GM12878 (cell line): ENCODE measurements at regions not wholly inside any gene's neighbourhood (a gene's known extent, or its start where the extent isn't known, plus 50 kb on each side); places are given as distances from the start of the nearest gene placed in this dataset.

Source experiments
- ATAC-seq: fragments of 200-7000 bp; cut with Tn5 transposase; 3 replicates; pipeline ENCODE4 v1.9.1; 2020; ENCODE audit warnings: mild to moderate bottlenecking, moderate library complexity
- BruUV-seq: library from RNA; stranded (reverse); fragments of 400-500 nt; replicated peaks from 2 replicates; lab custom pipeline; 2021; lab: Mats Ljungman, UMichigan
- CTCF ChIA-PET: fragments of 300-600 bp; sonication (Branson Sonifier 250); formaldehyde crosslinking; extraction: SDS; loops from one replicate; lab custom pipeline; 2021; ENCODE audit warnings: inconsistent platforms; lab: Yijun Ruan, JAX
- POLR2A ChIA-PET: fragments of 350-600 bp; formaldehyde crosslinking; extraction: SDS; loops from one replicate; lab custom pipeline; 2021; ENCODE audit warnings: inconsistent platforms; lab: Charles Lee
- RAD21 ChIA-PET: fragments of 300-600 bp; sonication (Branson Sonifier 250); formaldehyde crosslinking; loops from one replicate; lab custom pipeline; 2023; ENCODE audit warnings: antibody characterized with exemption; ENCODE audit not compliant: unreplicated experiment; lab: Charles Lee
- SMC1A ChIA-PET: fragments of 300-600 bp; sonication (Branson Sonifier 250); formaldehyde crosslinking; loops from one replicate; lab custom pipeline; 2023; ENCODE audit not compliant: unreplicated experiment, uncharacterized antibody; lab: Charles Lee
- DNase-seq: peaks from one replicate; pipeline ENCODE4 v3.0.0-alpha.2; 2011; ENCODE audit warnings: low read depth, low spot score
- FAIRE-seq: peaks from 3 replicates; lab custom pipeline; 2011; peaks lifted over from hg19 to GRCh38; lab: Jason Lieb, UNC
- H2AFZ ChIP-seq: 2 replicates; pipeline ENCODE4 v1.6.0; 2011; ENCODE audit warnings: low read depth, low read length, control low read depth; ENCODE audit not compliant: control insufficient read depth
- H3K27ac ChIP-seq: 2 replicates; pipeline ENCODE4 v1.5.1; 2011; ENCODE audit warnings: control low read depth; ENCODE audit not compliant: control insufficient read depth, insufficient read depth
- H3K27me3 ChIP-seq, 2 experiments: replicated peaks in 1 of 2; 2 replicates each; pipeline versions ENCODE4 v1.6.0 to v1.6.1; 2011; ENCODE audit warnings: low read length in 1 of 2; ENCODE audit not compliant: control insufficient read depth in 2 of 2, insufficient read depth in 2 of 2
- H3K36me3 ChIP-seq, 2 experiments: 2 replicates each; pipeline ENCODE4 v1.5.1; 2011; ENCODE audit warnings: low read length in 1 of 2; ENCODE audit not compliant: control insufficient read depth in 2 of 2, insufficient read depth in 2 of 2
- H3K4me1 ChIP-seq: 2 replicates; pipeline ENCODE4 v1.6.1; 2011; ENCODE audit warnings: mild to moderate bottlenecking, low read length, moderate library complexity, mixed read lengths; ENCODE audit not compliant: control insufficient read depth, insufficient read depth
- H3K4me2 ChIP-seq: 2 replicates; pipeline ENCODE4 v1.6.0; 2011; ENCODE audit warnings: control low read depth; ENCODE audit not compliant: control insufficient read depth, insufficient read depth
- H3K4me3 ChIP-seq: fragments of 200-600 bp; sonication (generic); 2 replicates; pipeline ENCODE4 v1.5.1; 2016
- H3K79me2 ChIP-seq: 2 replicates; pipeline ENCODE4 v1.6.0; 2011; ENCODE audit warnings: low read length; ENCODE audit not compliant: control insufficient read depth, insufficient read depth
- H3K9ac ChIP-seq: 2 replicates; pipeline ENCODE4 v1.8.0; 2011; ENCODE audit warnings: low read length, control low read depth, mixed read lengths; ENCODE audit not compliant: control insufficient read depth, insufficient read depth
- H3K9me3 ChIP-seq: replicated peaks from 3 replicates; pipeline ENCODE4 v1.5.1; 2011; ENCODE audit warnings: mild to moderate bottlenecking, low read length; ENCODE audit not compliant: control insufficient read depth, insufficient read depth
- H4K20me1 ChIP-seq: 2 replicates; pipeline ENCODE4 v1.6.0; 2011; ENCODE audit not compliant: control insufficient read depth, insufficient read depth
- HDGF ChIP-seq: fragments of 450-650 bp; IDR thresholded peaks from 2 replicates; pipeline ENCODE4 v1.6.1; 2016; ENCODE audit warnings: antibody characterized with exemption
- PRDM15 ChIP-seq: fragments of 450-650 bp; formaldehyde crosslinking; IDR thresholded peaks from 2 replicates; pipeline ENCODE4 v1.4.0; 2020; ENCODE audit warnings: mild to moderate bottlenecking, moderate library complexity
- RAD51 ChIP-seq: fragments of 450-650 bp; IDR thresholded peaks from 2 replicates; pipeline ENCODE4 v1.6.1; 2016; ENCODE audit warnings: moderate library complexity, mild to moderate bottlenecking, inconsistent platforms
- RELB ChIP-seq: fragments of 450-650 bp; IDR thresholded peaks from 2 replicates; pipeline ENCODE4 v1.6.1; 2017; ENCODE audit warnings: low read depth, mild to moderate bottlenecking, moderate library complexity
- SIN3A ChIP-seq: IDR thresholded peaks from 2 replicates; pipeline ENCODE4 v1.6.1; 2012; ENCODE audit warnings: low read depth, low read length, improper control_type of control experiment
- YBX1 ChIP-seq: fragments of 450-650 bp; IDR thresholded peaks from 2 replicates; pipeline ENCODE4 v1.6.1; 2016; ENCODE audit warnings: antibody characterized with exemption
- ZNF24 ChIP-seq: fragments of 450-650 bp; IDR thresholded peaks from 2 replicates; pipeline ENCODE4 v1.6.1; 2017; ENCODE audit warnings: antibody characterized with exemption, mild to moderate bottlenecking
- WGBS: methylation state at CpG from one replicate; pipeline ENCODE4 v1.1.6; 2016; ENCODE audit warnings: low lambda C conversion rate; ENCODE audit not compliant: insufficient replicate concordance, insufficient coverage; ENCODE audit errors: missing lambda C conversion rate; 5-methylcytosine and 5-hydroxymethylcytosine counted together
- in situ Hi-C: fragments of 300-500 bp; cut with MboI; formaldehyde crosslinking; loops from 9 replicates; pipeline ENCODE4 v1.14.3; 2018; ENCODE audit warnings: mixed read lengths
- intact Hi-C: fragments of 100-400 bp; cut with micrococcal nuclease; formaldehyde crosslinking; loops from one replicate; pipeline ENCODE4 v1.14.2; 2022; ENCODE audit not compliant: unreplicated experiment
- TF ChIP-seq, protein P1 (sequence below): fragments of 150-350 bp; IDR thresholded peaks from 2 replicates; pipeline ENCODE4 v1.6.1; 2016; ENCODE audit warnings: low read depth, low read length

- no TSS peak for BruUV-seq
These were observed 66.5 kb upstream of the TENT5A start for GRCh38 chr6:81818901-81819361.

More at GRCh38 chr6:81818901-81819361, 66.5 kb upstream of the TENT5A start:
- Histone ChIP-seq H3K4me2 (no peak overlapping the region), H3K4me1 (no peaks in the 10 kb centered on the region), H3K9me3 (no peaks in the 10 kb centered on the region), H3K9ac (no peak overlapping the region), H3K36me3 (no peaks in the 10 kb centered on the region), H4K20me1 (no peaks in the 10 kb centered on the region)
- ATAC-seq, result peak; percentile 32; the same call in 2 of the 3 replicates
- FAIRE-seq, result peak; percentile 27
- ChIA-PET CTCF (interaction anchor here (0.6 to 2.9 kb wide), 5 partner anchors 12 to 575 kb away, joined by 3 to 9 read pairs (median 3); no protein-coding TSS in a partner anchor), SMC1A (interaction anchor here (0.7 to 4.0 kb wide), 17 partner anchors 9 to 187 kb away, joined by 3 to 9 read pairs (median 4); no protein-coding TSS in a partner anchor)
- in situ Hi-C loops (no loop called here), intact Hi-C loops (no loop called here)
- WGBS, result 0% methylated on average over 2 of the region's 2 CpGs
- DNase-seq, result peak; percentile 25
- TF ChIP-seq SIN3A (no peak), PRDM15 (CRISPR knock-in tag) (no peak), ZNF24 (no peak), RAD51 (no peak), HDGF (no peak), RELB (no peak), YBX1 (no peak)
- TF ChIP-seq, protein P1, sequence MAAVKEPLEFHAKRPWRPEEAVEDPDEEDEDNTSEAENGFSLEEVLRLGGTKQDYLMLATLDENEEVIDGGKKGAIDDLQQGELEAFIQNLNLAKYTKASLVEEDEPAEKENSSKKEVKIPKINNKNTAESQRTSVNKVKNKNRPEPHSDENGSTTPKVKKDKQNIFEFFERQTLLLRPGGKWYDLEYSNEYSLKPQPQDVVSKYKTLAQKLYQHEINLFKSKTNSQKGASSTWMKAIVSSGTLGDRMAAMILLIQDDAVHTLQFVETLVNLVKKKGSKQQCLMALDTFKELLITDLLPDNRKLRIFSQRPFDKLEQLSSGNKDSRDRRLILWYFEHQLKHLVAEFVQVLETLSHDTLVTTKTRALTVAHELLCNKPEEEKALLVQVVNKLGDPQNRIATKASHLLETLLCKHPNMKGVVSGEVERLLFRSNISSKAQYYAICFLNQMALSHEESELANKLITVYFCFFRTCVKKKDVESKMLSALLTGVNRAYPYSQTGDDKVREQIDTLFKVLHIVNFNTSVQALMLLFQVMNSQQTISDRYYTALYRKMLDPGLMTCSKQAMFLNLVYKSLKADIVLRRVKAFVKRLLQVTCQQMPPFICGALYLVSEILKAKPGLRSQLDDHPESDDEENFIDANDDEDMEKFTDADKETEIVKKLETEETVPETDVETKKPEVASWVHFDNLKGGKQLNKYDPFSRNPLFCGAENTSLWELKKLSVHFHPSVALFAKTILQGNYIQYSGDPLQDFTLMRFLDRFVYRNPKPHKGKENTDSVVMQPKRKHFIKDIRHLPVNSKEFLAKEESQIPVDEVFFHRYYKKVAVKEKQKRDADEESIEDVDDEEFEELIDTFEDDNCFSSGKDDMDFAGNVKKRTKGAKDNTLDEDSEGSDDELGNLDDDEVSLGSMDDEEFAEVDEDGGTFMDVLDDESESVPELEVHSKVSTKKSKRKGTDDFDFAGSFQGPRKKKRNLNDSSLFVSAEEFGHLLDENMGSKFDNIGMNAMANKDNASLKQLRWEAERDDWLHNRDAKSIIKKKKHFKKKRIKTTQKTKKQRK, result no peak
- TF ChIP-seq, all 136 proteins: peak for 0
- Histone ChIP-seq H3K27me3 (no peaks in the 10 kb centered on the region), H3K79me2 (no peaks in the 10 kb centered on the region), H3K4me3 (no peak overlapping the region), H2AFZ (no peak overlapping the region), H3K27ac (no peak overlapping the region)
- ChIA-PET RAD21 (interaction anchor here (1.0 to 2.5 kb wide), 9 partner anchors 9 to 187 kb away, joined by 3 to 9 read pairs (median 4); no protein-coding TSS in a partner anchor), POLR2A (interaction anchor here (1.6 kb wide), 1 partner anchor 27 kb away, joined by 10 read pairs; no protein-coding TSS in a partner anchor)
